IMR-90 (cell line): ENCODE measurements at regions not wholly inside any gene's neighbourhood (a gene's known extent, or its start where the extent isn't known, plus 50 kb on each side); places are given as distances from the start of the nearest gene placed in this dataset.

ENCODE experiments used
- ATAC-seq: fragments of 200-7000 bp; cut with Tn5 transposase; 2 replicates; pipeline ENCODE4 v1.9.1; 2020; ENCODE audit warnings: low read depth, mild to moderate bottlenecking, moderate library complexity
- BruUV-seq: library from RNA; stranded (reverse); fragments of 400-500 nt; replicated peaks from 2 replicates; lab custom pipeline; 2021; lab: Mats Ljungman, UMichigan
- CTCF ChIA-PET: fragments of 300-600 bp; formaldehyde crosslinking; extraction: SDS; loops from one replicate; lab custom pipeline; 2021; ENCODE audit warnings: antibody characterized with exemption; lab: Yijun Ruan, JAX
- POLR2A ChIA-PET: fragments of 300-600 bp; sonication (Branson Sonifier 250); formaldehyde crosslinking; loops from one replicate; lab custom pipeline; 2022; ENCODE audit warnings: antibody characterized with exemption; ENCODE audit not compliant: unreplicated experiment; lab: Charles Lee
- DNase-seq: peaks from one replicate; pipeline ENCODE4 v3.0.0; 2013
- H2AFZ ChIP-seq: replicated peaks from 2 replicates; pipeline ENCODE3; 2013; ENCODE audit warnings: low read length, mild to moderate bottlenecking; ENCODE audit not compliant: poor library complexity
- H2AK5ac ChIP-seq: 2 replicates; pipeline ENCODE4 v1.6.1; 2013; ENCODE audit warnings: low read depth, low read length, inconsistent platforms
- H2AK9ac ChIP-seq: replicated peaks from 2 replicates; pipeline ENCODE3; 2013; ENCODE audit warnings: mild to moderate bottlenecking, low read depth, low read length, moderate library complexity; ENCODE audit not compliant: poor library complexity
- H2BK120ac ChIP-seq: 2 replicates; pipeline ENCODE4 v1.6.1; 2013; ENCODE audit warnings: low read depth, low read length, inconsistent platforms
- H2BK15ac ChIP-seq: 3 replicates; pipeline ENCODE4 v1.6.1; 2013; ENCODE audit warnings: low read depth, low read length, inconsistent platforms
- H2BK20ac ChIP-seq: 2 replicates; pipeline ENCODE4 v1.6.1; 2013; ENCODE audit warnings: low read depth, mild to moderate bottlenecking, inconsistent platforms, low read length, moderate library complexity
- H2BK5ac ChIP-seq: 2 replicates; pipeline ENCODE4 v1.6.1; 2013; ENCODE audit warnings: mild to moderate bottlenecking, low read depth, low read length, inconsistent platforms; ENCODE audit not compliant: poor library complexity, severe bottlenecking
- H3K14ac ChIP-seq: replicated peaks from 2 replicates; pipeline ENCODE4 v1.6.1; 2013; ENCODE audit warnings: low read depth, low read length, inconsistent platforms
- H3K18ac ChIP-seq: 2 replicates; pipeline ENCODE4 v1.6.1; 2013; ENCODE audit warnings: low read depth, low read length, control low read depth
- H3K23ac ChIP-seq: 2 replicates; pipeline ENCODE4 v1.6.1; 2013; ENCODE audit warnings: low read depth, low read length, inconsistent platforms
- H3K27ac ChIP-seq: 2 replicates; pipeline ENCODE4 v1.5.1; 2013; ENCODE audit warnings: mild to moderate bottlenecking, control low read depth, low read length; ENCODE audit not compliant: insufficient read depth
- H3K27me3 ChIP-seq: 2 replicates; pipeline ENCODE4 v1.6.1; 2013; ENCODE audit warnings: low read length; ENCODE audit not compliant: control insufficient read depth, insufficient read depth
- H3K36me3 ChIP-seq: 2 replicates; pipeline ENCODE4 v1.6.1; 2013; ENCODE audit warnings: low read length, mixed read lengths; ENCODE audit not compliant: control insufficient read depth, insufficient read depth
- H3K4ac ChIP-seq: 2 replicates; pipeline ENCODE4 v1.6.1; 2013; ENCODE audit warnings: low read depth, low read length, inconsistent platforms
- H3K4me1 ChIP-seq: 2 replicates; pipeline ENCODE4 v1.6.1; 2013; ENCODE audit warnings: low read length, mixed read lengths; ENCODE audit not compliant: control insufficient read depth, insufficient read depth
- H3K4me2 ChIP-seq: 2 replicates; pipeline ENCODE4 v1.6.1; 2013; ENCODE audit warnings: low read depth, mild to moderate bottlenecking, control low read depth, low read length, moderate library complexity
- H3K4me3 ChIP-seq: 2 replicates; pipeline ENCODE4 v1.5.1; 2013; ENCODE audit warnings: low read depth, mild to moderate bottlenecking, control low read depth, low read length, moderate library complexity; ENCODE audit not compliant: insufficient read depth
- H3K56ac ChIP-seq: 2 replicates; pipeline ENCODE4 v1.6.1; 2013; ENCODE audit warnings: low read length, inconsistent platforms; ENCODE audit not compliant: insufficient read depth; ENCODE audit errors: extremely low read depth
- H3K79me1 ChIP-seq, 2 experiments: 2 replicates each; pipeline ENCODE4 v1.6.1; 2013; ENCODE audit warnings: low read length in 2 of 2, inconsistent platforms in 1 of 2, low read depth in 1 of 2
- H3K9ac ChIP-seq: 2 replicates; pipeline ENCODE4 v1.6.1; 2013; ENCODE audit warnings: low read depth, low read length, control low read depth
- H3K9me1 ChIP-seq: 2 replicates; pipeline ENCODE4 v1.6.1; 2013; ENCODE audit warnings: low read length, inconsistent platforms; ENCODE audit not compliant: insufficient read depth
- H3K9me3 ChIP-seq: 2 replicates; pipeline ENCODE4 v1.6.1; 2013; ENCODE audit warnings: low read length; ENCODE audit not compliant: control insufficient read depth, insufficient read depth
- H4K20me1 ChIP-seq: 2 replicates; pipeline ENCODE4 v1.6.1; 2013; ENCODE audit warnings: low read length, inconsistent platforms; ENCODE audit not compliant: insufficient read depth
- H4K5ac ChIP-seq: 2 replicates; pipeline ENCODE4 v1.6.1; 2013; ENCODE audit warnings: mild to moderate bottlenecking, low read depth, low read length, control low read depth
- H4K8ac ChIP-seq, 2 experiments: 2 replicates each; pipeline ENCODE4 v1.6.1; 2013; ENCODE audit warnings: low read depth in 2 of 2, low read length in 2 of 2, control low read depth in 1 of 2, inconsistent platforms in 1 of 2
- H4K91ac ChIP-seq: 2 replicates; pipeline ENCODE4 v1.6.1; 2013; ENCODE audit warnings: low read depth, low read length, inconsistent platforms; ENCODE audit not compliant: insufficient read depth
- BHLHE40 ChIP-seq: fragments of 150-350 bp; IDR thresholded peaks from 2 replicates; pipeline ENCODE4 v1.6.1; 2016; ENCODE audit warnings: mild to moderate bottlenecking, low read depth, low read length
- CEBPB ChIP-seq: IDR thresholded peaks from 2 replicates; pipeline ENCODE4 v1.6.1; 2012; ENCODE audit warnings: low read depth, low read length, improper control_type of control experiment
- CHD1 ChIP-seq: IDR thresholded peaks from 2 replicates; pipeline ENCODE4 v1.6.1; 2012; ENCODE audit warnings: low read depth, low read length, improper control_type of control experiment
- CTCF ChIP-seq: conservative IDR thresholded peaks from 2 replicates; pipeline ENCODE4 v1.5.1; 2012; ENCODE audit warnings: mild to moderate bottlenecking, low read depth, low read length, improper control_type of control experiment
- ELK1 ChIP-seq: fragments of 150-350 bp; IDR thresholded peaks from 2 replicates; pipeline ENCODE4 v1.6.1; 2016; ENCODE audit warnings: low read depth, mild to moderate bottlenecking, low read length, moderate library complexity, borderline replicate concordance
- FOS ChIP-seq: fragments of 150-350 bp; IDR thresholded peaks from 2 replicates; pipeline ENCODE4 v1.6.1; 2016; ENCODE audit warnings: low read depth, low read length
- MAFK ChIP-seq: IDR thresholded peaks from 2 replicates; pipeline ENCODE4 v1.6.1; 2012; ENCODE audit warnings: low read depth, low read length, improper control_type of control experiment
- MAZ ChIP-seq: IDR thresholded peaks from 2 replicates; pipeline ENCODE4 v1.6.1; 2012; ENCODE audit warnings: low read depth, mild to moderate bottlenecking, low read length, improper control_type of control experiment, moderate library complexity, borderline replicate concordance
- MXI1 ChIP-seq: IDR thresholded peaks from 2 replicates; pipeline ENCODE4 v1.6.1; 2012; ENCODE audit warnings: low read depth, mild to moderate bottlenecking, low read length, moderate library complexity, borderline replicate concordance
- NFE2L2 ChIP-seq: fragments of 150-350 bp; IDR thresholded peaks from 2 replicates; pipeline ENCODE4 v1.6.1; 2016; ENCODE audit warnings: low read depth, mild to moderate bottlenecking, low read length
- POLR2A ChIP-seq: IDR thresholded peaks from 2 replicates; pipeline ENCODE4 v1.6.1; 2012; ENCODE audit warnings: mild to moderate bottlenecking, low read depth, low read length
- RAD21 ChIP-seq: IDR thresholded peaks from 2 replicates; pipeline ENCODE4 v1.6.1; 2012; ENCODE audit warnings: low read length, improper control_type of control experiment
- RCOR1 ChIP-seq: IDR thresholded peaks from 2 replicates; pipeline ENCODE4 v1.6.1; 2012; ENCODE audit warnings: mild to moderate bottlenecking, low read length, improper control_type of control experiment; ENCODE audit not compliant: insufficient replicate concordance
- RFX5 ChIP-seq: IDR thresholded peaks from 2 replicates; pipeline ENCODE4 v1.8.0; 2012; ENCODE audit warnings: low read depth, mild to moderate bottlenecking, low read length, moderate library complexity
- SMC3 ChIP-seq: fragments of 150-350 bp; IDR thresholded peaks from 2 replicates; pipeline ENCODE4 v1.6.1; 2016; ENCODE audit warnings: low read depth, mild to moderate bottlenecking, antibody characterized with exemption, low read length, moderate library complexity
- WGBS, 2 experiments: methylation state at CpG; one replicate each; pipeline versions ENCODE4 v1.1.5 to v1.1.7; 2013; ENCODE audit warnings: missing lambda C conversion rate in 2 of 2; ENCODE audit not compliant: insufficient read length in 1 of 2; ENCODE audit errors: extremely low coverage in 2 of 2; 5-methylcytosine and 5-hydroxymethylcytosine counted together
- dilution Hi-C: fragments of 300-500 bp; cut with HindIII; formaldehyde crosslinking; loops from one replicate; pipeline ENCODE4 v1.14.3; 2018; ENCODE audit warnings: low sequenced_read_pairs; ENCODE audit not compliant: unreplicated experiment
- in situ Hi-C: fragments of 300-500 bp; cut with MboI; formaldehyde crosslinking; loops from 3 replicates; pipeline ENCODE4 v1.14.3; 2019; ENCODE audit warnings: low sequenced_read_pairs, inconsistent platforms, mixed read lengths
- intact Hi-C: fragments of 100-400 bp; cut with micrococcal nuclease; formaldehyde crosslinking; loops from 2 replicates; pipeline ENCODE4 v1.10.0; 2022
- TF ChIP-seq, protein P1 (sequence below): fragments of 150-350 bp; IDR thresholded peaks from 2 replicates; pipeline ENCODE4 v1.6.1; 2017; ENCODE audit warnings: mild to moderate bottlenecking, antibody characterized with exemption, low read length, low read depth

- ChIA-PET POLR2A (no interaction called here), CTCF (no interaction called here)
- no peak overlapping the region for H3K18ac ChIP-seq
- no peak overlapping the region for H2BK20ac ChIP-seq
- no peak overlapping the region for H3K4me2 ChIP-seq
- H3K27ac ChIP-seq, result no peak overlapping the region
- no peak overlapping the region for H2AFZ ChIP-seq
- no peaks in the 10 kb centered on the region for H3K79me1 ChIP-seq
- H4K20me1 ChIP-seq, result no peaks in the 10 kb centered on the region
- H3K23ac ChIP-seq, result no peak overlapping the region
- no peak for ATAC-seq
- dilution Hi-C loops, result no loop called here
- in situ Hi-C loops, result no loop called here
- H3K9me1 ChIP-seq, result no peaks in the 10 kb centered on the region
- no TSS peak for BruUV-seq
- no peak overlapping the region for H3K14ac ChIP-seq
- no peaks in the 10 kb centered on the region for H3K27me3 ChIP-seq
- no peak overlapping the region for H2BK120ac ChIP-seq
- H3K4ac ChIP-seq, result no peak overlapping the region
- H4K91ac ChIP-seq, result no peak overlapping the region
- no peak overlapping the region for H3K4me3 ChIP-seq
- H4K8ac ChIP-seq, result no peak overlapping the region
- DNase-seq, result no peak
- no peak overlapping the region for H2AK5ac ChIP-seq
- H3K56ac ChIP-seq, result no peak overlapping the region
- no peak overlapping the region for H2BK15ac ChIP-seq
- H3K9ac ChIP-seq, result no peak overlapping the region
- no peak overlapping the region for H2AK9ac ChIP-seq
- no peaks in the 10 kb centered on the region for H3K4me1 ChIP-seq
- H3K9me3 ChIP-seq, result no peaks in the 10 kb centered on the region
- intact Hi-C loops, result no loop called here
- TF ChIP-seq CHD1 (no peak), POLR2A (no peak), RCOR1 (no peak), NFE2L2 (no peak), SMC3 (no peak), CTCF (no peak), MAZ (no peak), BHLHE40 (no peak), RAD21 (no peak), FOS (no peak), MAFK (no peak), CEBPB (no peak), RFX5 (no peak), ELK1 (no peak), MXI1 (no peak)
- TF ChIP-seq, protein P1, sequence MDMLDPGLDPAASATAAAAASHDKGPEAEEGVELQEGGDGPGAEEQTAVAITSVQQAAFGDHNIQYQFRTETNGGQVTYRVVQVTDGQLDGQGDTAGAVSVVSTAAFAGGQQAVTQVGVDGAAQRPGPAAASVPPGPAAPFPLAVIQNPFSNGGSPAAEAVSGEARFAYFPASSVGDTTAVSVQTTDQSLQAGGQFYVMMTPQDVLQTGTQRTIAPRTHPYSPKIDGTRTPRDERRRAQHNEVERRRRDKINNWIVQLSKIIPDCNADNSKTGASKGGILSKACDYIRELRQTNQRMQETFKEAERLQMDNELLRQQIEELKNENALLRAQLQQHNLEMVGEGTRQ, result no peak
- H3K36me3 ChIP-seq, result no peaks in the 10 kb centered on the region
- H4K5ac ChIP-seq, result no peak overlapping the region
- WGBS, 2 experiments, result no CpG with 5 or more reads among the region's 6 CpGs
- no peak overlapping the region for H2BK5ac ChIP-seq
Measured at GRCh38 chr11:92797874-92798273, 171.6 kb upstream of the MTNR1B start.
